ENCODE measurements at regions not wholly inside any gene's neighbourhood (a gene's known extent, or its start where the extent isn't known, plus 50 kb on each side); places are given as distances from the start of the nearest gene placed in this dataset.
"Not testable (repeated sequence)": the region's sequence is repeated elsewhere in the genome, so short reads cannot be mapped to it uniquely, and the experiment has no call there.

- no peak for DNase-seq
These were observed 50.1 kb upstream of the SIRPA start for GRCh38 chr20:1845163-1845523.

GRCh38 chr20:1844325-1845162 lies 50.7 kb upstream of the SIRPA start:
- DNase-seq = no peak

- DNase-seq = no peak
These were observed 52.9 kb upstream of the SIRPA start for GRCh38 chr20:1842281-1842680.

GRCh38 chr20:1841554-1842140 lies 53.6 kb upstream of the SIRPA start:
- DNase-seq = no peak

- DNase-seq = no peak
These were observed 54.2 kb upstream of the SIRPA start for GRCh38 chr20:1840817-1841553.

- not testable (repeated sequence) for DNase-seq
These were observed 55.6 kb upstream of the SIRPA start for GRCh38 chr20:1839376-1840317.

- DNase-seq = no peak
These were observed 56.5 kb upstream of the SIRPA start for GRCh38 chr20:1838556-1839279.

- DNase-seq = no peak
These were observed 59.8 kb upstream of the SIRPA start for GRCh38 chr20:1835186-1836035.

GRCh38 chr20:1833728-1834726 lies 61.2 kb upstream of the SIRPA start:
- DNase-seq = no peak

- no peak for DNase-seq
These were observed 62.0 kb upstream of the SIRPA start for GRCh38 chr20:1833216-1833615.

- no peak for DNase-seq
These were observed 62.6 kb upstream of the SIRPA start for GRCh38 chr20:1832634-1833033.

GRCh38 chr20:1831606-1832005 lies 63.6 kb upstream of the SIRPA start:
- DNase-seq = no peak

- DNase-seq = no peak
These were observed 64.1 kb upstream of the SIRPA start for GRCh38 chr20:1831096-1831495.

GRCh38 chr20:1830240-1830639 lies 65.0 kb upstream of the SIRPA start:
- no peak for DNase-seq

GRCh38 chr20:1829531-1829930 lies 65.7 kb upstream of the SIRPA start:
- no peak for DNase-seq

GRCh38 chr20:1828786-1829131 lies 66.4 kb upstream of the SIRPA start:
- no peak for DNase-seq

- DNase-seq = no peak
These were observed 67.0 kb upstream of the SIRPA start for GRCh38 chr20:1827974-1828785.

GRCh38 chr20:1827510-1827973 lies 67.7 kb upstream of the SIRPA start:
- DNase-seq = no peak

GRCh38 chr20:1825938-1826445 lies 69.2 kb upstream of the SIRPA start:
- no peak for DNase-seq

Data from NCI-H1436 (cell line).